Neural cell (in vitro differentiated cells): ENCODE measurements at regions not wholly inside any gene's neighbourhood (a gene's known extent, or its start where the extent isn't known, plus 50 kb on each side); places are given as distances from the start of the nearest gene placed in this dataset.

ENCODE experiments used
- CTCF ChIP-seq: fragments of 450-650 bp; IDR thresholded peaks from 2 replicates; pipeline ENCODE4 v1.5.1; 2014; ENCODE audit warnings: antibody characterized with exemption, mild to moderate bottlenecking, moderate library complexity; ENCODE audit not compliant: poor library complexity, severe bottlenecking
- REST ChIP-seq: IDR thresholded peaks from 2 replicates; pipeline ENCODE4 v1.6.1; 2012; ENCODE audit warnings: borderline replicate concordance
- SMC3 ChIP-seq: fragments of 450-650 bp; conservative IDR thresholded peaks from 2 replicates; pipeline ENCODE4 v1.6.1; 2014; ENCODE audit warnings: antibody characterized with exemption, mild to moderate bottlenecking, moderate library complexity; ENCODE audit not compliant: poor library complexity

DNA sequence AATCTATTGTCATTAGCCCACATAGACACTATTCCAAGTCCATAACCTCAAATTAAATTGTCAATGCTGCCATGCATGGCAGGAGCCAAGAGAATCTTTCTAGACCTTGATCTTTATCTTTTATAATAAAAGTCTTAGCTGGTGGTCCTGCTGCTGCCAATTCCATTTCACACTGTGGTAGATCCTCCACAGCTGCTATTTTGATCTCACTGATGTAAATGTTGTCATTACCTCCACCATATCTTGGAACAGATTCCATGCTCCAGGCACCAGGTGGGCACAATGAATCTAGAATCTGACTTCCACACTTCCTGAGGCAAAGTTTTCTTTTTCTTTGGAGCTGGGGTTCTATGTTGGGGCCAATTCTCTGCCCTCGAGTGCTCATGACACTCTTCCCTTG is 161.2 kb downstream of the TMTC3 start:
- no peak for TF ChIP-seq REST
- no peak for TF ChIP-seq CTCF
- TF ChIP-seq SMC3, result no peak
